Medulla oblongata (tissue), 1 donor: ENCODE measurements at regions not wholly inside any gene's neighbourhood (a gene's known extent, or its start where the extent isn't known, plus 50 kb on each side); places are given as distances from the start of the nearest gene placed in this dataset.

Experiments used
- DNase-seq: peaks from one replicate; pipeline ENCODE4 v3.0.0-alpha.2; 2015; ENCODE audit errors: extremely low spot score

DNA sequence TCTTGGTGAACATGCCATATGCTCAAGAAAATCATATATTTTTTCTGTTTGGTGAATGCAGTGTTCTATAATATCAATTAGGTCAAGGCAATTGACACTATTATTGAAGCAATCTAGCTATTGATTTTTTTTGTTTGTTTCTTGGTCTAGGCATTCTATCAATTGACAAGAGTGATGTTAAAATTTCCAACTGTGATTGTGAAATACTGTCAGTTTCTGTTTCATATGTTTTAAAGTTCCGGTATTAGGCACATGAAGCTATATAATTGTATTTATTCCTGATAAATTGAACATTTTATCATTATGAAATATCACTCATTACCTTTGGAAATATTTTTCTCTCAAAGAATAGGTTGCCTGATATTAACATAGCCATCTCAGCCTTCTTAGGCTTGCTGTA, 653.4 kb downstream of the HDGFL1 start:
- DNase-seq: no peak

GRCh38 chr6:23224540-23224939, 655.2 kb downstream of the HDGFL1 start:
- no peak for DNase-seq

DNA sequence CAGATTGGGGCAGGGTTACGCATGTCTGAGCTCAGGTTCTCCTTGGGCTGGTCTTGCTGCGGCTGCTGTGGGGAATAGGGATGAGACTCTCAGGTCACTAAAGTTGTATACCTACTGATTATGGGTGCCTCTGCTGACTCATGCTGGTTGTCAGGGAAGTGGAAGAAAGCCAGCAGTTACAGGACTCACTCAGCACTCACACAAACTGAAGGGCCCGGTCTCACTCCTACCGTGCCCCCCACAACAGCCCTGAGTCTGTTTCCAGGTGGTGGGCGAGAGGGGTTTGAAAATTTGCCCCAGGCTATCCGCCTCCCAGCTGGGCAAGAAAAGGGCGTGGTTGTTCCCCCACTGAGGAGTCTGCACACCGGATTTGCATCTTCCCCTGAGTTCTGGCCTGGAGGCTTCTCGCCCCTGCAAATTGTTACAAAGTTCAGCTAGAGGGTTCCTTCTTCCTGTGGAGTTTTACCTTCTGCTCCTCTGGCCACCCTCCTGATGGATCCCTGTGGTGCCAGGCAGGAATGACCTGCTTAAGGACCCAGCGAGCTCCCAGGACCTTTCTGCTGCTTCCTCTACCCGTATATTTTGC, 659.2 kb downstream of the HDGFL1 start:
- DNase-seq: no peak

DNA sequence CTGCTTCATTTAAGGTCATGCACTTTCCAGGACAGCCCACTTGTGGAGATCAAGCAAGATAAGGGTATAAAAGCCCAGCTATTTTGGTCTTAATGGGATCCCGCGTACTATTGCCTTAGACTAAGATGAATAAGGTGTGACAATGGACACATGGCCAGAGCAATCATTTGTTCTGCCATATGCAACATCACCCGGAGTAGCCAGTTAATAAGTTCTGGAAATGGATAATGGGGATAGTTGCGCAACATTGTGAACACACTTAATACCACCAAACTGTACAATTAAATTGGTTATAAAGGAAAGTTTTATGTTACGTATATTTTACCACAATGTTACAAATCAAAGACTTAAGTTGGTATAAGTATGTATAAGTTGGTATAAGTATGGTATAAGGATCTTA, 674.5 kb downstream of the HDGFL1 start:
- no peak for DNase-seq

GRCh38 chr6:23244300-23244699, 674.9 kb downstream of the HDGFL1 start:
- no peak for DNase-seq

DNA sequence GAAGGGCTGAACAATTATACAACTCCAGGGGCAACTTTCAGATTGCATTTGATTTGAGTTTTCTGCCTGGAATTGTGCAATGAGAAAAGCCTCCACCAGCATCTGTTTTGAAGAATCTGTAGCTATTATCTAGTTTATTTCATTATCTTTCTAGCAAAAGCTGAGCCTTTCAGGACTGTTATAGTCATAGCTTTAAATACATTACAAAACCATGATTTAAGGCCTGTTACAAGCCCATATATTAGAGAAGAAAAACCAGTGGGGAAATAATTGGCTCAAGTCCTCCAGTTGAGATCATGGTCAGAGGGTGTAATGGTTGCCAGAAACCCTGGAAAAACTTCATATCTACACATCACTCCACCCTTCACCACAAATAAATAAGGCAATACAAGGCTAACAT, 676.2 kb downstream of the HDGFL1 start:
- no peak for DNase-seq

DNA sequence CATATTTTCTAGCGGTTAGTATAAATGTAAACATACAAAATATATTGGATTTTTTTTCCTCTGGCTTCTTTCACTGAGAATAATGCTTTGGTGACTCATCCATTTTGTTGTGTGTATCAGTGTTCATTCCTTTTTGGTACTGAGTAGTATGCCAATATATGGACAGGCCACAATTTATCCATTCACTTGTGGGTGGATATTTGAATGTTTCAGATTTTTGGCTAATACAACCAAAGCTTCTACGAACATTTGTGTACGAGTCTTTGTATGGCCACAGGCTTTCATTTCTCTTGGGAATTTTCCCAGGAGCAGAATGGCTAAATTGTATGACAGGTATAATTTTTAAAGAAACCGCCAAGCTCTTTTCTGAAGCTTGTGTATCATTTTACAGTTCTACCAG, 677.5 kb downstream of the HDGFL1 start:
- DNase-seq: no peak

GRCh38 chr6:23250556-23250955, 681.2 kb downstream of the HDGFL1 start:
- DNase-seq: no peak

GRCh38 chr6:23262864-23263263, 693.5 kb downstream of the HDGFL1 start:
- no peak for DNase-seq

DNA sequence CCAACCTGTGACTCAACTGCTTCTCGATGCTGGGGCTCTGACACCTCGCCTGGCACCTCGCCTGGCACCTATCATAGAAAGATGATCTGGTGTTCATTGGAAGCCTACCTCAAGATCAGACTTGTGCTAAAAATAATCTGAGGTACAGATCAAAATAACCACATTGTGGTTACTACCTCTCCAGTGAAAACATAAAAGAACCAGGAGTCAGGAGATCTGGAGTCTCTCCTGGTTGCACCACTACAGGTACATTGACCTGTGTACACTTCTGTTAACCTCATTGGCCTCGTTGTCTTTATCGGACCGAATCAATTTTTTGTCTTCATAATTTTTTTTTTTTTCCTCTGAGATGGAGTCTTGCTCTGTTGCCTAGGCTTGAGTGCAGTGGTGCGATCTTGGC, 695.9 kb downstream of the HDGFL1 start:
- DNase-seq: no peak

GRCh38 chr6:23266536-23266935, 697.2 kb downstream of the HDGFL1 start:
- DNase-seq: no peak

DNA sequence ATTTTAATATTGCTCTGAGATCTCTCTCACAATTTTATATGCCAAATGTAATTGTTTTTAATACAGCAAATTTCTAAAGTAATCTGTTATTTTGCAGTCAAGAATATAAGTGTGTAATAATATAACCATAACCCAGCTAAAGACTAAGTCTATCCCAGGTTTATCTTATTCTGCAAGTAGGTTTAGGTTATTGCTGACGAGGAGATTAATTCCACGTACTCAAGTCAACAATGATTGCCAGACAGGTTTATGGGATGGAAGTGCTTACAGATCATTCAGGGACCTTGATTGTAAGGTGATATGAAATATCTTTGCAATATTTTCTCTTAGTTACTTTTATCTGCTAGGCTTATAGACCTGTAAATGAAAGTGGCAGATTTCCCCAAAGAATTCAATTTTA, 698.3 kb downstream of the HDGFL1 start:
- no peak for DNase-seq

GRCh38 chr6:23268348-23268747, 699.0 kb downstream of the HDGFL1 start:
- DNase-seq: no peak

DNA sequence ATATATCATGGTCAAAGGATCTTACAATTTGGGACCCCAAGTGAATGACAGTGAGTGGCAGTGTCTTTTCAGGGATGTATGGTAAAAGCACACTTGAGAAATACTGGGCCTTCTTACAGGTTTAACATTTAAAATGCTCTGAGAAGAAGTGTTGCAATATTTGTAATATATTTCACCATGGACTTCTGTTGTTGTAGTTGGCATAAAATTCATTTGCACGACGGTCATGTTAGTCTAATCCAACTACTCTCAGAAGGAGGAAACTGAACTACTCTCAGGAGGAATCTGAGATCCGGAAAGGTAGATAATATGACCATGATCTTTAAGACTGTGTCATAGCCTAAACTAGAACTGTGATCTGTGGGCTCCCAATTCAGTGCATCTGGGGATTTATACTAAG, 700.1 kb downstream of the HDGFL1 start:
- DNase-seq: no peak

DNA sequence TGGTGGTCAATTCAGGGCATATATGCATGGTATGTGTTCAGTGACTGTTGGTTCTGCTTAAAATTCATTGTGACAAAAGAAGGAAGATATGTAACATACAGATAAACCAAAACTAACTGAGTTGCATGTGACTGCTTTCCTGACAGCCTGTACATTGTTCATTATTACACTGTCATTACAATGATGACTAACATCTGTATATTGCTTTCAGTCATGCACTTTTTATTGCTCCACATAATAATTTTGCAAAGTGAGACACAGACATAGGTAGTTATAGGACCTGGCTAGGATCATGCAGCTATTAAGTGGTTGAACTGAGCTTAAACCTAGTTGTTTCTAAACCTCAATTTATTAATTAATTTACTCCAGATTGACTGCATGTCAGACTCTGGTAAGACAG, 703.2 kb downstream of the HDGFL1 start:
- DNase-seq: no peak

- DNase-seq: peak; percentile 40
Observed at GRCh38 chr6:23277521-23278179, 708.3 kb downstream of the HDGFL1 start.

DNA sequence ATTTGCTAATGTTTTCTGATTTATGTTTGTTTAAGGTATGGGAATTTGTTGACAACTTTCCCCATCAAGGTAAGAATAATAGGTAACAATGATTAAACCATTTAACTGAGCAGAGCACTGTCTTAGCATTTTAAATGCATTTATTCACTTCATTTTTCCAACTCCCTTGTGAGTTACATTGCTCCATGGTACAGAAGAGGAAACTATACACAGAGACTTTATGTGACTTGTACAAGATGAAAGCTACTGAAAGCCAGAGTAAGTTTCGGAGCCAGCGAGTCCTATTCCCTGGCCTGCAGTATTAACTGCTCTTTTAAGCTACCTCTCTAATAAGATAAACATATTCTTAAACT, 708.8 kb downstream of the HDGFL1 start:
- DNase-seq: no peak

- DNase-seq: no peak
Observed at GRCh38 chr6:23280437-23280836, 711.1 kb downstream of the HDGFL1 start.

DNA sequence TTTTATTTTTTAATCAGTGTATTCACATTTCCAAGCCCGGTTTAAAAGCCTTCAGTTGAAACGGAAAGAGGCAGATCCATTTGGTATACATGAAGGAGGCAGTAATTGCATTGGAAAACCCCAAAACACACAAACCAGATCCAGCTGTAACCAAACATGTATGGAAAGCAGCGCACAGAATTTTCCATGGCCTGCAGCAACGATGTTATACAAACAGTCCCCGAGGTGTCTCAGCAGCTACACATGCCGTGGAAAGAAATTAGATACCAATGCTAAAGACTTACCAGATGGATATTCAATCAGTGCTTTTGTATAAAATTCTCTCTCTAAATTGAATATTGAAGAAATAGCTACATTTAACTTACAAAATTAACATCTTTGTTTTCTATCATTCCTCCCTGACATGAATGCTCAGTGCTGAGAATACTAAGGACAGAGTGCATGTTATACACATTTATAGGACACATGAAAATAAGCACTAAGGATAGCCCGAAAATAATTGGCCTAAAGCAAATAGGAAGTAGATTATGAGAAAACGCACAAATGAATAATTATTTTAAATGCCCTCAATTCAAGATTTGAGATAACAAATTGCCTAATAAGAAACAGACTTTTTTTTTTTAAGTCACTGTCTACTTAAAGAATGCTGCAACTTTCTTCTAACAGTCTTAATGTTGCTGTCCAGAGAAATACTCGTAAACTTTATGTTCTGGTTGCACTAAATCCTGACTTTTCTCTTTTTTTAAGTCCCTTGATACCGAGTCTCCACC, 713.1 kb downstream of the HDGFL1 start:
- DNase-seq: no peak

- DNase-seq: no peak
Observed at GRCh38 chr6:23293653-23294052, 724.3 kb downstream of the HDGFL1 start.

GRCh38 chr6:23301556-23301955, 732.2 kb downstream of the HDGFL1 start:
- DNase-seq: no peak

DNA sequence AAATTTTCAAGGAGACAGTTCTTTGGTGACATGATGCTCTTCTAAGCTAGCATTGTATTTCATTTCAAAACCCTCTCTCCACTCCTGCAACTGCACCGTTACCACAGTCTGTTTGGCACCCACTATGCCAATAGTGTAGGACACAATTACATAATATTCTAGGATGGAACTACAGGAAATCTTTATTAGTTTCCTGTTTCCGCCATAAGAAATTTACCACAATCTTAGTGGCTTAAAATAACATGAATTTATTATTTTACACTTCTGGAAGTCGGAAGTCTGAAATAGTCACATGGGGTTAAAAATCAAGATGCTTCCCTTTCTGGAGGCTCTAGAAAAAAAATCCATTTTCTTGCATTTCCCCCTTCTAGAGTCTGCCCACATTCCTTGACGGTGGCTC, 733.1 kb downstream of the HDGFL1 start:
- no peak for DNase-seq

- no peak for DNase-seq
Observed at GRCh38 chr6:23305325-23305943, 736.1 kb downstream of the HDGFL1 start.
